Activated T-cell treated with anti-CD3 and anti-CD28 coated beads, Interleukin-2, amount 50 U/mL, for 24 hours (primary cell): ENCODE measurements at regions not wholly inside any gene's neighbourhood (a gene's known extent, or its start where the extent isn't known, plus 50 kb on each side); places are given as distances from the start of the nearest gene placed in this dataset.
"Not testable (repeated sequence)": the region's sequence is repeated elsewhere in the genome, so short reads cannot be mapped to it uniquely, and the experiment has no call there.

Experiments used
- DNase-seq: peaks from one replicate; pipeline ENCODE4 v3.0.0-alpha.2; 2020
- H3K27ac Mint-ChIP-seq: 2 replicates; pipeline ENCODE4 v1.8.0; 2020; ENCODE audit warnings: mild to moderate bottlenecking, mixed read lengths
- H3K27me3 Mint-ChIP-seq: 2 replicates; pipeline ENCODE4 v1.8.0; 2020; ENCODE audit warnings: mixed read lengths
- H3K36me3 Mint-ChIP-seq: 2 replicates; pipeline ENCODE4 v1.8.0; 2020; ENCODE audit warnings: low read depth, mixed read lengths
- H3K4me1 Mint-ChIP-seq: 2 replicates; pipeline ENCODE4 v1.8.0; 2020; ENCODE audit warnings: low read depth, mixed read lengths
- H3K4me3 Mint-ChIP-seq: 2 replicates; pipeline ENCODE4 v1.8.0; 2020; ENCODE audit warnings: mild to moderate bottlenecking, moderate library complexity, mixed read lengths
- H3K9me3 Mint-ChIP-seq: 2 replicates; pipeline ENCODE4 v1.8.0; 2020; ENCODE audit warnings: mixed read lengths

DNA sequence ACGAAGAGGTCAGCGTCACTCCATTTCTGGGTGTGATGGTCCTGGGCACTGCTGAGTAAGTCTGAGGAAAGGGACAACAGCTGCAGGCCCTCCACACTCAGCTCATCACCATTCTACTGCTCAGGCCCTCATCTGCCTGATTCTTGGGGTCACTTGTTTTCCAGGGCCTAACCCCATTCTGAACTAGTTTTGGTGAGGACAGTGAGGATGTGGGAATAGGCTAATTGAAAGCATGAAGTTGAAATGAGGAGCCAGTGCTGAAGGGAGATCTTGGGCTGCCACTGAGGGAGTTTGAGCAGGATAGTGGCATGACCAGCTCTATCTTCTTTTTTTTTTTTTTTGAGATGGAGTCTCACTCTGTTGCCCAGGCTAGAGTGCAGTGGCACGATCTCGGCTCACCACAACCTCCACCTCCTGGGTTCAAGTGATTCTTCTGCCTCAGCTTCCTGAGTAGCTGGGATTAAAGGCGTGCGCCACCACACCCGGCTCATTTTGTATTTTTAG, 155.7 kb downstream of the VEGFA start:
- peaks cover 40% of the 10 kb centered on the region for H3K4me1 Mint-ChIP-seq
- not testable (repeated sequence) for H3K4me3 Mint-ChIP-seq, H3K27ac Mint-ChIP-seq, H3K9me3 Mint-ChIP-seq, H3K27me3 Mint-ChIP-seq, H3K36me3 Mint-ChIP-seq, DNase-seq

DNA sequence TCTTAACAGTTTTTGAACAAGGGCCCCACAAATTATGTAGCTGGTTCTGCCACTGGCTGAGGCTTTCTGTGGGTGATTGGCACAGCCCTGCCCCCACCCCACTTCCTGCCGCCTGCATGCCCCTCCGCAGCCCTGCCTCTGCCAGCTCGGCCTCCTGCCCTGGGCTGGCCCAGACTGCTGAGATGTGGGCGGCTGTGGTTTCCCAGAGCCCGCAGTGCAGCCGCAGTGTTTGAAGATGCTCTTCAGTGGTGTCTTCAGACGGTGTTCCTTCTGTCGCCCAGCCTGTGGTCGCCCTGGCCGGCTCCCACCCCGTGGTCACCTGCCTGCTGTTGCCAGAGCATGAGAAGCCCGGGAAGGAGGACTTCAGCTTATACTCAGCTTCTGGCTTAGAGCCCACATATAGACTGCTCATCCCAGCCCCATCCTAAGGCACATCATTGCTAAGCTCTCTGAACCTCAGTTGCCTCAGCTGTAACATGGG, 154.3 kb downstream of the VEGFA start:
- no peaks in the 10 kb centered on the region for H3K27me3 Mint-ChIP-seq
- H3K27ac Mint-ChIP-seq, result peak overlapping the region; percentile 29
- no peaks in the 10 kb centered on the region for H3K36me3 Mint-ChIP-seq
- H3K9me3 Mint-ChIP-seq, result no peaks in the 10 kb centered on the region
- peak; percentile 67 for DNase-seq
- peaks cover 40% of the 10 kb centered on the region for H3K4me1 Mint-ChIP-seq
- H3K4me3 Mint-ChIP-seq, result peak overlapping the region; percentile 6

DNA sequence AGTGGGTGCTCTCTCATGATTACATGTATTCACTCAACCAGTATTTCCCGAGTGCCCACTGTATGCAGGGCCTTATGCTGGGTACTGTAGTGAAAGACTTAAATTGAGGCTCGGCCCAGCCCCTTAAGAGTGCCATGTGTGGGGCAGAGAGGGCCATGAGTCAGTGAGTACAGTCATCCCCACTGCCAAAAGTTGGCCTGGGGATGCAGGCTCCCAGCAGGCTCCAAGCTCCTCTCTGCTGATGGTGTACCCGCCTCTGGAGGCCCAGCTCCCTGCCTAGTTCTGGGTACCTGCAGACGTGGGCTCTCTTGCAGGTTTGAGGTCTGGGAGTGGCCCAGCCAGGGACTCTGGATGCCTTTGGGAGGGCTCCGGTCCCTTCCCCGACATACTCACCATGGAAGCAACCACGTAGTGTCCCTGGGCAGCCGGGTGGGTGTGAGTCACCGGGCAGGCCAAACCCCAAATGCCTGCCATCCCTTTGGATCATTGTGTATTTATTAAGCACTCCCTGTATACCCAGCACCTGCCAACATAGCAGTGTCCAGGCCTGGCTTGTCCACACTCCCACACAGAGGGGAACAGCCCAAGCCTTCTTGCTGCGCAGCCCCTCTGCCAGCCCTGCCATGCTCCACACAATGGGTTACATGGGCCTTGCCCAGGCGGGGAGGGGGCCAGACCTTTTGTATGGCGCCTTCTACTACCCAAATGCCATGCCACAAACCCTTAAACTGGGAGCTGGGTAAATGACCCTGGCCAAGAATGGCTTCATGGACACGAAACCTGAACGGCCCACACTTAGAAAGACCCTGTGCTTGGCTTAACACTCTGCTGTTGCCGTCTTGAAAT, 153.6 kb downstream of the VEGFA start:
- Mint-ChIP-seq H3K27me3 (no peaks in the 10 kb centered on the region), H3K9me3 (no peaks in the 10 kb centered on the region), H3K36me3 (no peaks in the 10 kb centered on the region), H3K27ac (peak overlapping the region; percentile 29), H3K4me1 (peaks cover 40% of the 10 kb centered on the region), H3K4me3 (no peak overlapping the region)
- DNase-seq, result no peak

GRCh38 chr6:43922426-43923375, 152.7 kb downstream of the VEGFA start:
- DNase-seq, result no peak
- Mint-ChIP-seq H3K9me3 (no peaks in the 10 kb centered on the region), H3K27ac (no peak overlapping the region), H3K36me3 (no peaks in the 10 kb centered on the region), H3K27me3 (no peaks in the 10 kb centered on the region), H3K4me1 (peaks cover 37% of the 10 kb centered on the region), H3K4me3 (no peak overlapping the region)

DNA sequence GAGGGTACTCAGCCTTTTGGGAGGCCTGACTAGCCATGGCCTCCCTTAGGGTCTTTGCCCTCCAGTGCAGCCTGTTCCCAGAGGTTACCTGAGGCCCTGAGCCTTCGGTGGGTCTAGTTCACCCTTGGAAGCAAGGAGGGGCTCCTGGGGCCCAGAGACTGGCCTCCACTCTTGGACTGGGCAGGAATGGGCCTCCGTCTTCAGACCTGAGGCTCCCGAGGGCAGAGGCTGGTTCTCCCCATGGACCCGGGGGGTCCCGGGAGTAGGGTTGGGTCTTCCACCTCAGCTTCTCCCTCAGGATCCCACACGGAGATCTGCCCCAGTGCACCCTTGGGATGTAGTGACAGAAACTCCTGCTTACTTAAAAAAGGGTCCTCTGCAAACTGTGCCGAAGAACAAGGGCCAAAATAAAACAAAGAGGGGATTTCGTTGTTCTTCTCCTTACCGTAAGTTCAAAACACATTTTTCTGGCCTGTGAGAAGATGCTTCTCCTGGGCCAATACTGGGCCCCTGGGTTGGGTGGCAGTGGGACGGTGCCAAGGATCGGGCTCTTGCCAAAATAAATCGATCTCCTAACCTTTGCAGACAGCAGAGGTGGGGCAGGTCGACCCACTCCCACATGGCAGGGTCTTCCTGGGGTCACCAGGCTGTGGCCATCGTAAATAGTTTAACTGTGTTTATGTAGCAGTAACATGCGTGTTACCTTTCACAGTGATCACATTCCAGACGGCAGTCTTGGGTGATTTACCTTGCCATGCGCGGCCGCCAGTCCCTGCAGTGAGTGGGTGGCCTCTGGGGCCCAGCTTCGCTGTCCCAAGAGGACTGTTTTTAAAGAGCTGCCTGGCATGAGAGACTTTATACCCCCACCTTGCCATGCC, 151.8 kb downstream of the VEGFA start:
- H3K4me3 Mint-ChIP-seq, result no peak overlapping the region
- no peak overlapping the region for H3K27ac Mint-ChIP-seq
- no peaks in the 10 kb centered on the region for H3K27me3 Mint-ChIP-seq
- H3K36me3 Mint-ChIP-seq, result no peaks in the 10 kb centered on the region
- no peak for DNase-seq
- no peaks in the 10 kb centered on the region for H3K9me3 Mint-ChIP-seq
- peaks cover 28% of the 10 kb centered on the region for H3K4me1 Mint-ChIP-seq

- Mint-ChIP-seq H3K9me3 (no peaks in the 10 kb centered on the region), H3K4me1 (peaks cover 24% of the 10 kb centered on the region), H3K27ac (no peak overlapping the region), H3K27me3 (no peaks in the 10 kb centered on the region), H3K4me3 (no peak overlapping the region), H3K36me3 (no peaks in the 10 kb centered on the region)
- no peak for DNase-seq
These were observed 151.0 kb downstream of the VEGFA start for GRCh38 chr6:43921039-43921438.

DNA sequence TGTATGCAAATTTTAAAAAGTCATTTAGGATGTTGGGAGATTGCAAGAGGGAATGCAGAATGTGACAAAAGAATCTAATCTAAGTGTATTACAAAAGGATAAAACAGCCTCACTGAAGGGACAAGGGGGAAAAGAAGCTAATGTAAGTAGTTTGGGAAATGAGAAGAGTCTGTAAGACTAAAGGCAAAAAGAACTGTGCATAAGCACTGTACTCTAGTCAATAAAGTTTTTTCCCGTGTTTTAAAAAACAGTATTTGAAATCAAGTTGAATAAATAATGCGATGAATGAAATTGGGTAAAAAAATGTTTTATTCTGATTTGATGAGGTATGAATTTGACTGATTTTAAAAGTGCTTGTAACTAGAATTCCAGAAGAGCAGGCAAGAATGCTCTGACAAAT, 149.8 kb downstream of the VEGFA start:
- no peaks in the 10 kb centered on the region for H3K36me3 Mint-ChIP-seq
- no peak for DNase-seq
- no peak overlapping the region for H3K27ac Mint-ChIP-seq
- H3K4me3 Mint-ChIP-seq, result no peak overlapping the region
- H3K9me3 Mint-ChIP-seq, result no peaks in the 10 kb centered on the region
- peaks cover 20% of the 10 kb centered on the region for H3K4me1 Mint-ChIP-seq
- H3K27me3 Mint-ChIP-seq, result no peaks in the 10 kb centered on the region

GRCh38 chr6:43917878-43918382, 147.9 kb downstream of the VEGFA start:
- DNase-seq, result no peak
- Mint-ChIP-seq H3K4me3 (no peak overlapping the region), H3K9me3 (no peaks in the 10 kb centered on the region), H3K27me3 (no peaks in the 10 kb centered on the region), H3K4me1 (peaks cover 2% of the 10 kb centered on the region), H3K36me3 (no peaks in the 10 kb centered on the region), H3K27ac (no peak overlapping the region)

DNA sequence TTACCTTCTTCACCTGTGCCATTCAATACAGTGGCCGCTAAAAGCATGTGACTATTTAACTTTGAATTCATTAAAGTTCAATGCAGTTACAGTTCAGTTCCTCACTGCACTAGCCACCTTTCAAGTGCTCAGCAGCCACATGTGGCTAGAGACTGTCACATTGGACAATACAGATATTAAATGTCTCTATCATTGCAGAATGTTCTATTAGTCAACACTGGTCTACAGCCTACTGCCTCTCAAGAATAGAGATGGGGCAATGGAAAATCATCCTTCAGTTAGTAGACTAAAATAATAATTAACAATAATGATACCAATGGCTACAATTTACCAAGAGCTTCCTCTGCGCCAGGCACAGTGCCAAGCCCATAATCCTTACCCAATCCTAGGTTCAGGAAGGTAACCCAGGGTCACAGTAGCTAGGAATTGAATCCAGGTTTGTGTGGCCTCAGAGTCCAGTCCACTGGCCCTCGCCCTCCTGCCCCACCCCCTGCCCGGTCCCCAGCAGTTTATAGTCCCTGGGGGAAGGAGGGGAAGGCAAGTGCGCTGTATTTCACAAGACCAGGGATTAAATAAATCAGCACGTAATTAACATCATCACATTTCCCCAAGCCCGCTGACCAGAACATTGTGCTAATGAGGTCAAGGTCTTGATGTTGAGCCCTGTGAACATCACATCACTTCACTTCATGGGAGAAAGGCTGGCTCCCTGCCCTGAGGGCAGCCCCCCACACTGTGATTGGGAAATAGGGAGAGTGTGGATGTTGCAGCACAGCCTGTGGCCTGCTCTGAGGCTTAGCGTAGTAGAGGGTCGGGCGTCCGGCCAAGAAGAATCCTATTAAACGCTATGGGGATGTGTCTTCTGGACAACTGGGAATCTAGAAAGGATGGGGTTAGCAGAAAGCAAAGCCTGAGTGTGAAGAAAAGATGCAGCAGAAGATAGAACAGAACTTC, 147.2 kb downstream of the VEGFA start:
- no peaks in the 10 kb centered on the region for H3K27me3 Mint-ChIP-seq
- H3K9me3 Mint-ChIP-seq, result no peaks in the 10 kb centered on the region
- H3K36me3 Mint-ChIP-seq, result no peaks in the 10 kb centered on the region
- H3K4me3 Mint-ChIP-seq, result no peak overlapping the region
- no peak for DNase-seq
- H3K27ac Mint-ChIP-seq, result no peak overlapping the region
- H3K4me1 Mint-ChIP-seq, result no peaks in the 10 kb centered on the region

GRCh38 chr6:43915986-43916923, 146.2 kb downstream of the VEGFA start:
- H3K9me3 Mint-ChIP-seq, result no peaks in the 10 kb centered on the region
- no peaks in the 10 kb centered on the region for H3K27me3 Mint-ChIP-seq
- H3K27ac Mint-ChIP-seq, result no peak overlapping the region
- no peak for DNase-seq
- H3K4me3 Mint-ChIP-seq, result no peak overlapping the region
- H3K36me3 Mint-ChIP-seq, result no peaks in the 10 kb centered on the region
- H3K4me1 Mint-ChIP-seq, result no peaks in the 10 kb centered on the region

- no peak overlapping the region for H3K27ac Mint-ChIP-seq
- H3K4me1 Mint-ChIP-seq, result no peaks in the 10 kb centered on the region
- no peaks in the 10 kb centered on the region for H3K36me3 Mint-ChIP-seq
- DNase-seq, result no peak
- H3K27me3 Mint-ChIP-seq, result no peaks in the 10 kb centered on the region
- no peak overlapping the region for H3K4me3 Mint-ChIP-seq
- no peaks in the 10 kb centered on the region for H3K9me3 Mint-ChIP-seq
These were observed 145.3 kb downstream of the VEGFA start for GRCh38 chr6:43915208-43915869.
